K562 (cell line): ENCODE measurements at regions not wholly inside any gene's neighbourhood (a gene's known extent, or its start where the extent isn't known, plus 50 kb on each side); places are given as distances from the start of the nearest gene placed in this dataset.
A peak's percentile ranks its signal among the peaks of the same experiment; 100 is the strongest.

Experiments
- BCLAF1 ChIP-seq, 2 experiments: fragments of 450-650 bp in 1 of 2; IDR thresholded peaks; 2 replicates each; pipeline ENCODE4 v1.6.1; 2011 to 2017; ENCODE audit warnings: low read depth in 2 of 2, antibody characterized with exemption in 1 of 2, borderline replicate concordance in 1 of 2, low read length in 1 of 2, mild to moderate bottlenecking in 1 of 2, mixed read lengths in 1 of 2; ENCODE audit not compliant: control insufficient read depth in 1 of 2
- CBX3 ChIP-seq, 2 experiments: IDR thresholded peaks; 1 replicate in 1 of 2; 2 replicates in 1 of 2; pipeline ENCODE4 v1.6.1; 2012; ENCODE audit warnings: inconsistent platforms in 2 of 2, low read length in 2 of 2, borderline replicate concordance in 1 of 2, control low read depth in 1 of 2
- CC2D1A ChIP-seq: fragments of 450-650 bp; IDR thresholded peaks from 2 replicates; pipeline ENCODE4 v1.6.1; 2017; ENCODE audit warnings: mild to moderate bottlenecking
- DPF2 ChIP-seq: fragments of 450-650 bp; IDR thresholded peaks from 2 replicates; pipeline ENCODE4 v1.6.1; 2016
- ELF4 ChIP-seq: fragments of 450-650 bp; formaldehyde crosslinking; IDR thresholded peaks from 2 replicates; pipeline ENCODE4 v1.4.0; 2022; ENCODE audit warnings: missing genetic modification characterization
- JUND ChIP-seq, 2 experiments: IDR thresholded peaks; 2 replicates in 1 of 2; 3 replicates in 1 of 2; pipeline ENCODE4 v1.6.1; 2011; ENCODE audit warnings: borderline replicate concordance in 2 of 2, low read depth in 2 of 2, low read length in 2 of 2, improper control_type of control experiment in 1 of 2, missing biosample characterization in 1 of 2, missing genetic modification characterization in 1 of 2, missing genetic modification reagents in 1 of 2
- NFE2L1 ChIP-seq: fragments of 450-650 bp; IDR thresholded peaks from 2 replicates; pipeline ENCODE4 v1.6.1; 2016; ENCODE audit warnings: missing genetic modification characterization, low read depth, mild to moderate bottlenecking, missing compliant biosample characterization, moderate library complexity, borderline replicate concordance
- PTBP1 ChIP-seq: fragments of 200-400 bp; formaldehyde crosslinking; IDR thresholded peaks from 2 replicates; pipeline ENCODE4 v1.6.1; 2017; ENCODE audit warnings: low read depth, low read length
- SAFB ChIP-seq: fragments of 200-400 bp; formaldehyde crosslinking; IDR thresholded peaks from 2 replicates; pipeline ENCODE4 v1.6.1; 2017; ENCODE audit warnings: low read depth, low read length, borderline replicate concordance
- TCF15 ChIP-seq: fragments of 250-450 bp; sonication (Bioruptor Pico); IDR thresholded peaks from 2 replicates; pipeline ENCODE4 v1.8.0; 2022; ENCODE audit warnings: moderate library complexity, mild to moderate bottlenecking, inconsistent platforms
- TCFL5 ChIP-seq: fragments of 250-450 bp; sonication (Bioruptor Pico); conservative IDR thresholded peaks from 2 replicates; pipeline ENCODE4 v1.6.1; 2021; ENCODE audit warnings: mild to moderate bottlenecking, moderate library complexity, matching md5 sums
- TRIM28 ChIP-seq: fragments of 450-650 bp; IDR thresholded peaks from 2 replicates; pipeline ENCODE4 v1.6.1; 2017
- ZFP1 ChIP-seq: fragments of 450-650 bp; formaldehyde crosslinking; IDR thresholded peaks from 2 replicates; pipeline ENCODE4 v1.4.0; 2020; ENCODE audit warnings: mild to moderate bottlenecking, mixed read lengths
- ZFPM2 ChIP-seq: fragments of 250-450 bp; sonication (Bioruptor Pico); IDR thresholded peaks from 2 replicates; pipeline ENCODE4 v1.5.1; 2022; ENCODE audit warnings: mild to moderate bottlenecking
- ZNF124 ChIP-seq: sonication (generic); formaldehyde crosslinking; IDR thresholded peaks from 2 replicates; pipeline ENCODE4 v1.8.1; 2022; ENCODE audit warnings: missing genetic modification reagents
- ZNF280B ChIP-seq: fragments of 250-450 bp; sonication (Bioruptor Pico); IDR thresholded peaks from 2 replicates; pipeline ENCODE4 v1.5.1; 2021; ENCODE audit warnings: mild to moderate bottlenecking
- ZNF41 ChIP-seq: fragments of 250-450 bp; sonication (Bioruptor Pico); conservative IDR thresholded peaks from 2 replicates; pipeline ENCODE4 v1.4.0; 2020; ENCODE audit warnings: mild to moderate bottlenecking
- TF ChIP-seq, protein P1 (sequence below): sonication (generic); formaldehyde crosslinking; IDR thresholded peaks from 2 replicates; pipeline ENCODE4 v1.8.1; 2022; ENCODE audit warnings: missing genetic modification reagents
- TF ChIP-seq, protein P2 (sequence below): sonication (generic); formaldehyde crosslinking; IDR thresholded peaks from 2 replicates; pipeline ENCODE4 v1.8.1; 2022; ENCODE audit warnings: missing genetic modification reagents

- TF ChIP-seq DPF2 = peak; percentile 68
- TF ChIP-seq CBX3 (IDR thresholded peaks at IDR 0.05; ENCODE audit: borderline replicate concordance in 1 of 2, low read length in 2 of 2) = no peak; a peak in 1 of 3 replicates
- TF ChIP-seq ELF4 (CRISPR knock-in tag) = no peak
- no peak for TF ChIP-seq CC2D1A
- no peak for TF ChIP-seq ZNF280B (CRISPR knock-in tag)
- TF ChIP-seq ZNF124 (CRISPR knock-in tag) = no peak
- TF ChIP-seq PTBP1 = no peak
- TF ChIP-seq, protein P1, sequence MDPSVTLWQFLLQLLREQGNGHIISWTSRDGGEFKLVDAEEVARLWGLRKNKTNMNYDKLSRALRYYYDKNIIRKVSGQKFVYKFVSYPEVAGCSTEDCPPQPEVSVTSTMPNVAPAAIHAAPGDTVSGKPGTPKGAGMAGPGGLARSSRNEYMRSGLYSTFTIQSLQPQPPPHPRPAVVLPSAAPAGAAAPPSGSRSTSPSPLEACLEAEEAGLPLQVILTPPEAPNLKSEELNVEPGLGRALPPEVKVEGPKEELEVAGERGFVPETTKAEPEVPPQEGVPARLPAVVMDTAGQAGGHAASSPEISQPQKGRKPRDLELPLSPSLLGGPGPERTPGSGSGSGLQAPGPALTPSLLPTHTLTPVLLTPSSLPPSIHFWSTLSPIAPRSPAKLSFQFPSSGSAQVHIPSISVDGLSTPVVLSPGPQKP = no peak
- no peak for TF ChIP-seq ZFP1
- no peak for TF ChIP-seq TCFL5
- TF ChIP-seq TCF15 = no peak
- TF ChIP-seq, protein P2, sequence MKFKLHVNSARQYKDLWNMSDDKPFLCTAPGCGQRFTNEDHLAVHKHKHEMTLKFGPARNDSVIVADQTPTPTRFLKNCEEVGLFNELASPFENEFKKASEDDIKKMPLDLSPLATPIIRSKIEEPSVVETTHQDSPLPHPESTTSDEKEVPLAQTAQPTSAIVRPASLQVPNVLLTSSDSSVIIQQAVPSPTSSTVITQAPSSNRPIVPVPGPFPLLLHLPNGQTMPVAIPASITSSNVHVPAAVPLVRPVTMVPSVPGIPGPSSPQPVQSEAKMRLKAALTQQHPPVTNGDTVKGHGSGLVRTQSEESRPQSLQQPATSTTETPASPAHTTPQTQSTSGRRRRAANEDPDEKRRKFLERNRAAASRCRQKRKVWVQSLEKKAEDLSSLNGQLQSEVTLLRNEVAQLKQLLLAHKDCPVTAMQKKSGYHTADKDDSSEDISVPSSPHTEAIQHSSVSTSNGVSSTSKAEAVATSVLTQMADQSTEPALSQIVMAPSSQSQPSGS (CRISPR knock-in tag) = no peak
- TF ChIP-seq BCLAF1 (IDR thresholded peaks at IDR 0.05; ENCODE audit: borderline replicate concordance in 1 of 2, control insufficient read depth in 1 of 2, low read depth in 2 of 2, low read length in 1 of 2) = no peak
- TF ChIP-seq ZNF41 = no peak
- TF ChIP-seq ZFPM2 (CRISPR knock-in tag) = no peak
- TF ChIP-seq JUND (IDR thresholded peaks at IDR 0.05; ENCODE audit: borderline replicate concordance, low read depth, low read length) = peak; percentile 84
- TF ChIP-seq JUND (tag; IDR thresholded peaks at IDR 0.05; ENCODE audit: borderline replicate concordance, low read depth, low read length) = peak; percentile 65; the same call in 1 of the 3 replicates
- TF ChIP-seq TRIM28 = no peak
- no peak for TF ChIP-seq NFE2L1 (tag)
- TF ChIP-seq SAFB = no peak
Measured at GRCh38 chr1:22285549-22286396, 142.9 kb upstream of the WNT4 start (continued).
